CD4-positive, CD25-positive, alpha-beta regulatory T cell (primary cell): ENCODE measurements at regions not wholly inside any gene's neighbourhood (a gene's known extent, or its start where the extent isn't known, plus 50 kb on each side); places are given as distances from the start of the nearest gene placed in this dataset.
"Not testable (repeated sequence)": the region's sequence is repeated elsewhere in the genome, so short reads cannot be mapped to it uniquely, and the experiment has no call there.

Source experiments
- ATAC-seq, 2 donors: fragments of 150-1000 bp; cut with Tn5 transposase; one replicate each; pipeline ENCODE4 v1.10.0; 2021; ENCODE audit warnings: low read depth in 2 of 2, moderate number of reproducible peaks in 2 of 2, moderate library complexity in 1 of 2
- DNase-seq, 3 donors: peaks; one replicate each; pipeline versions ENCODE4 v3.0.0 to v3.0.0-alpha.2; 2012 to 2022; ENCODE audit warnings: mixed read lengths in 1 of 3
- H3K27ac ChIP-seq: one replicate; pipeline ENCODE4 v1.7.0; 2013; ENCODE audit warnings: mild to moderate bottlenecking, low read length; ENCODE audit not compliant: insufficient read depth, poor library complexity, severe bottlenecking
- H3K27me3 ChIP-seq: one replicate; pipeline ENCODE4 v1.7.0; 2013; ENCODE audit warnings: low read length; ENCODE audit not compliant: control insufficient read depth, insufficient read depth
- H3K36me3 ChIP-seq: one replicate; pipeline ENCODE4 v1.7.0; 2013; ENCODE audit warnings: mild to moderate bottlenecking, low read length, moderate library complexity; ENCODE audit not compliant: control insufficient read depth, insufficient read depth
- H3K4me1 ChIP-seq: 2 replicates; pipeline ENCODE4 v1.7.0; 2013; ENCODE audit warnings: mild to moderate bottlenecking, low read length; ENCODE audit not compliant: insufficient read depth, control insufficient read depth, poor library complexity, severe bottlenecking
- H3K4me3 ChIP-seq: one replicate; pipeline ENCODE4 v1.7.0; 2013; ENCODE audit warnings: low read depth, mild to moderate bottlenecking, low read length, moderate library complexity
- H3K9me3 ChIP-seq, 2 experiments: 1 replicate in 1 of 2; 2 replicates in 1 of 2; pipeline ENCODE4 v1.7.0; 2013; ENCODE audit warnings: low read length in 2 of 2, mild to moderate bottlenecking in 1 of 2, moderate library complexity in 1 of 2; ENCODE audit not compliant: control insufficient read depth in 2 of 2
- H3K27ac Mint-ChIP-seq, 3 donors: one replicate each; pipeline ENCODE4 v1.8.0; 2020 to 2022; ENCODE audit warnings: mild to moderate bottlenecking in 3 of 3, mixed read lengths in 3 of 3, moderate library complexity in 2 of 3
- H3K27me3 Mint-ChIP-seq: one replicate; pipeline ENCODE4 v1.8.0; 2022; ENCODE audit warnings: mild to moderate bottlenecking, mixed read lengths
- H3K36me3 Mint-ChIP-seq: one replicate; pipeline ENCODE4 v1.8.0; 2020; ENCODE audit warnings: mixed read lengths
- H3K4me1 Mint-ChIP-seq, 4 donors: one replicate each; pipeline ENCODE4 v1.8.0; 2020 to 2022; ENCODE audit warnings: mixed read lengths in 4 of 4, mild to moderate bottlenecking in 1 of 4
- H3K4me3 Mint-ChIP-seq, 4 donors: one replicate each; pipeline ENCODE4 v1.8.0; 2020 to 2022; ENCODE audit warnings: mild to moderate bottlenecking in 4 of 4, mixed read lengths in 4 of 4, moderate library complexity in 3 of 4
- H3K9me3 Mint-ChIP-seq, 7 donors: one replicate each; pipeline ENCODE4 v1.8.0; 2020 to 2022; ENCODE audit warnings: mixed read lengths in 7 of 7, mild to moderate bottlenecking in 3 of 7, moderate library complexity in 2 of 7

DNA sequence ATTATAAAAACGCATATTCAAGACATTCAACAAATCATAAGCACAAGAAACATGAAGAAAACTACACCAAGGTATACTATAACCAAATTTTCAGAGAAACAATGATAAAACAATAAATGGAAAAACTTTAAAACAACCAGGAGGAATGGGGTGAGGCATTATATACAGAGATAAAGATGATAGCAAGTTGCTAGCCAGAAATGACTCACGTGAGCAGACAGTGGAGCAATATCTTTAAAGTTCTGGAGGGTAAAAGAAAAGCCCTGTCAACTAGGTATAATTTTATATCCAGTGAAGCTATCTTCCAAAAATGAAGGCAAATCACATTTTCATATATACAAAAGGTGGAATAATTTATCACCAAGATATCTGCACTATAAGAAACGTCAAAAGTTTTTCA, 97.8 kb upstream of the PCED1B start:
- no peak overlapping the region for H3K4me3 Mint-ChIP-seq
- peaks cover 16% of the 10 kb centered on the region for H3K27me3 Mint-ChIP-seq
- H3K4me1 ChIP-seq, result no peaks in the 10 kb centered on the region

DNA sequence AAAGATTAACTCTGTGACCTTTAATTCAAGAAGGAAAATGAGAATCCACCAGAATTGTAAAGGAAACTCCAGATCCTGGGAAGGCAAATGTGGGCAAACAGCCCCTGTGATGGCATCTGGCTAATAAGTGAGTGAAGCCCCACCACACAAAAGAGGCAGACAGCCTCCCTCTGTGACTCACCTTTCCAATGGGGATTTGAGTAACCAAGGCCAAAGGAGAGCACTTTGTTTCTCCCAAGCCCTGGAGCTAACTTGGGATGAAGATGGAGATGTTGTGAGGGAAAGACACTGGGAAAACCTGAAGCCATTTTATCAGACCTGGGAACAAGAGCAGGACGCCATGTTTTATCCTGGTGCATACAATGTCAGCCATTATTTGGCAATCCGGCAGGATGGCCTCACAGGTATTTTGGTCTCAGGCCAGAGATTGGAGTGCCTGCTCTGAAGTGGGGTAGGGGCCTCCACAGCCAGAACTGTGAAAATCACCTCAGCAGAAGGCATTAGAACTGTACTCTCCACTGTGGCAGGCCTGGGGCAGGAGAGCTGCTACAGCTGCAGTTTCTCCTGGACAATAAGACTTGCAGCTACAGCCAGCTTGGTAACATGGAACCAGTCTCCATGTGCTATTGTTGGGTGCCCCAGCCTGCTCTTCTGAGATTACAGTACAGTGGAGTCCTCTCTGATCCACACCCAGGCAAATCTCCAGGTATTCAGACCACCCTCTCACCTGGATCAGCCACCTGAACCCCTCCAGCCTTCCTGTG, 96.6 kb upstream of the PCED1B start:
- Histone ChIP-seq H3K4me3 (no peak overlapping the region), H3K9me3 (peaks cover 0 to 1% of the 10 kb centered on the region in 2 experiments), H3K27ac (no peak overlapping the region), H3K27me3 (peaks cover 8% of the 10 kb centered on the region), H3K4me1 (no peaks in the 10 kb centered on the region), H3K36me3 (no peaks in the 10 kb centered on the region)
- peaks cover 0 to 9% (median 0%) of the 10 kb centered on the region in 4 donors for H3K4me1 Mint-ChIP-seq
- H3K36me3 Mint-ChIP-seq, result peaks cover 1% of the 10 kb centered on the region
- peaks cover 0 to 9% (median 0%) of the 10 kb centered on the region in 7 donors for H3K9me3 Mint-ChIP-seq
- no peak for ATAC-seq
- peaks cover 10% of the 10 kb centered on the region for H3K27me3 Mint-ChIP-seq
- no peak overlapping the region for H3K4me3 Mint-ChIP-seq
- no peak for DNase-seq
- no peak overlapping the region for H3K27ac Mint-ChIP-seq

More for the DNA sequence above, 97.8 kb upstream of the PCED1B start:
- DNase-seq, result no peak
- Histone ChIP-seq H3K36me3 (no peaks in the 10 kb centered on the region), H3K27ac (no peak overlapping the region), H3K9me3 (no peaks in the 10 kb centered on the region), H3K27me3 (peaks cover 8% of the 10 kb centered on the region), H3K4me3 (no peak overlapping the region)
- ATAC-seq, result no peak
- H3K4me1 Mint-ChIP-seq, result peaks cover 0 to 9% (median 0%) of the 10 kb centered on the region in 4 donors
- peaks cover 0 to 8% (median 0%) of the 10 kb centered on the region in 7 donors for H3K9me3 Mint-ChIP-seq
- H3K36me3 Mint-ChIP-seq, result no peaks in the 10 kb centered on the region
- no peak overlapping the region for H3K27ac Mint-ChIP-seq

DNA sequence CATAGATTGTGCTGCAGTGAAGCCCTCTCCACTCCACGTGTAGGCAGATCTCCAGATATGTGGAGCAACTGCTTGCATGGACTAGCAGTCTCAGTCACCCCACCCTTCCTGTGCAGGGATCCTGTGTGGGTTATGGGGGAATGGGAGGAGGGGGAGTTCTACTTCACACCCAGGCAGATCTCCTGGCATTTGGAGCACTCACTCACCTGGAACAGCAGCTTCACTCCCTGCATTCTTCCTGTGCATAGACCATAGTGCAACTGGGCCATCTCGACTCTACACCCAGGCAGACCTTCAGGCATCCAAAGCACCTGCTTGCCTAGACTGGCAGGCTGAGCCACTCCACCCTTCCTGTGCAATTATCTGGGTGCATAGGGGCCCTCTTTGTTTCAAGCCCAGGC, 96.0 kb upstream of the PCED1B start:
- H3K4me1 Mint-ChIP-seq, result peaks cover 0 to 9% (median 0%) of the 10 kb centered on the region in 4 donors
- ATAC-seq, result peak in 1 of 2 donors; percentile 34
- H3K27me3 Mint-ChIP-seq, result peaks cover 10% of the 10 kb centered on the region
- Histone ChIP-seq H3K27me3 (peaks cover 8% of the 10 kb centered on the region), H3K4me3 (no peak overlapping the region), H3K9me3 (peaks cover 0 to 2% of the 10 kb centered on the region in 2 experiments), H3K36me3 (no peaks in the 10 kb centered on the region), H3K4me1 (no peaks in the 10 kb centered on the region), H3K27ac (no peak overlapping the region)
- H3K36me3 Mint-ChIP-seq, result peaks cover 3% of the 10 kb centered on the region
- peaks cover 0 to 10% (median 0%) of the 10 kb centered on the region in 7 donors for H3K9me3 Mint-ChIP-seq
- DNase-seq, result peak in 1 of 3 donors; percentile 47
- H3K27ac Mint-ChIP-seq, result peak overlapping the region in 1 of 3 donors; percentile 4
- H3K4me3 Mint-ChIP-seq, result no peak overlapping the region

- Mint-ChIP-seq H3K27ac (peak overlapping the region in 1 of 3 donors; percentile 14), H3K27me3 (peaks cover 10% of the 10 kb centered on the region), H3K36me3 (peaks cover 3% of the 10 kb centered on the region), H3K4me1 (peaks cover 0 to 9% (median 0%) of the 10 kb centered on the region in 4 donors), H3K9me3 (peaks cover 0 to 8% (median 3%) of the 10 kb centered on the region in 7 donors), H3K4me3 (no peak overlapping the region)
- H3K27me3 ChIP-seq, result peaks cover 8% of the 10 kb centered on the region
- no peaks in the 10 kb centered on the region for H3K4me1 ChIP-seq
- peak; percentile 52 to 75 for ATAC-seq
- H3K4me3 ChIP-seq, result no peak overlapping the region
- DNase-seq, result peak in 2 of 3 donors; percentile 29 to 61
- no peak overlapping the region for H3K27ac ChIP-seq
- H3K9me3 ChIP-seq, result peaks cover 0 to 2% of the 10 kb centered on the region in 2 experiments
- H3K36me3 ChIP-seq, result no peaks in the 10 kb centered on the region
Measured at GRCh38 chr12:46983959-46984841, 95.2 kb upstream of the PCED1B start.

DNA sequence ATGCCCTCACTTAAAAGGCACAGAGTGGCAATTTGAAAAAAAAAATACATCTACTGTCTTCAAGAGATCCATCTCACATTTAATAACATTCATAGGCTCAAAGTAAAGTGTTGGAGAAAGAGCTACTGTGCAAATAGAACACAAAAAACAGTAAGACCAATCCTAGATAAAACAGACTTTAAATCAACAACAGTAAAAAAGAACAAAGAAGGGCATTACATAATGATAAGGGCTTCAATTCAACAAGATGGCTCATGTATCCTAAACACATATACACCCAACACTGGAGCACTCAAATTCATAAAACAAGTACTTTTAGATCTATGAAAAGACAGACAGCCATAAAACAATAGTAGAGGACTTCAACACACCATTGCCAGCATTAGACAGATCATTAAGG, 93.6 kb upstream of the PCED1B start:
- no peak overlapping the region for H3K4me3 Mint-ChIP-seq
- Histone ChIP-seq H3K27ac (no peak overlapping the region), H3K36me3 (no peaks in the 10 kb centered on the region), H3K9me3 (peaks cover 0 to 6% of the 10 kb centered on the region in 2 experiments), H3K4me3 (no peak overlapping the region), H3K27me3 (peaks cover 13% of the 10 kb centered on the region), H3K4me1 (no peaks in the 10 kb centered on the region)
- DNase-seq (no peak), ATAC-seq (no peak)
- H3K27me3 Mint-ChIP-seq, result peaks cover 19% of the 10 kb centered on the region
- peaks cover 3% of the 10 kb centered on the region for H3K36me3 Mint-ChIP-seq
- peaks cover 0 to 9% (median 0%) of the 10 kb centered on the region in 4 donors for H3K4me1 Mint-ChIP-seq
- H3K9me3 Mint-ChIP-seq, result peaks cover 0 to 22% (median 11%) of the 10 kb centered on the region in 7 donors
- H3K27ac Mint-ChIP-seq, result no peak overlapping the region

DNA sequence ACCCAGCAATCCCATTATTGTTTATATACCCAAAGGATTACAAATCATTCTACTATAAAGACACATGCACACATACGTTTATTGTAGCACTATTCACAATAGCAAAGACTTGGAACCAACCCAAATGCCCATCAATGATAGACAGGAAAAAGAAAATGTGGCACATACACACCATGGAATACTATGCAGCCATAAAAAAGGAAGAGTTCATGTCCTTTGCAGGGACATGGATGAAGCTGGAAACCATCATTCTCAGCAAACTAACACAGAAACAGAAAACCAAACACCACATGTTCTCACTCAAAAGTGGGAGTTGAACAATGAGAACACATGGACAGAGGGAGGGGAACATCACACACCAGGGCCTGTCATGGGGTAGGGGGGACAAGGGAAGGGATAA, 91.3 kb upstream of the PCED1B start:
- H3K4me1 Mint-ChIP-seq, ATAC-seq, H3K4me1 ChIP-seq, H3K36me3 Mint-ChIP-seq, H3K4me3 Mint-ChIP-seq, H3K36me3 ChIP-seq, H3K4me3 ChIP-seq, DNase-seq, H3K27ac ChIP-seq, H3K27ac Mint-ChIP-seq, H3K9me3 ChIP-seq: not testable (repeated sequence)
- Mint-ChIP-seq H3K27me3 (peaks cover 19% of the 10 kb centered on the region), H3K9me3 (peaks cover 1 to 28% (median 12%) of the 10 kb centered on the region in 7 donors)
- H3K27me3 ChIP-seq, result peaks cover 13% of the 10 kb centered on the region

DNA sequence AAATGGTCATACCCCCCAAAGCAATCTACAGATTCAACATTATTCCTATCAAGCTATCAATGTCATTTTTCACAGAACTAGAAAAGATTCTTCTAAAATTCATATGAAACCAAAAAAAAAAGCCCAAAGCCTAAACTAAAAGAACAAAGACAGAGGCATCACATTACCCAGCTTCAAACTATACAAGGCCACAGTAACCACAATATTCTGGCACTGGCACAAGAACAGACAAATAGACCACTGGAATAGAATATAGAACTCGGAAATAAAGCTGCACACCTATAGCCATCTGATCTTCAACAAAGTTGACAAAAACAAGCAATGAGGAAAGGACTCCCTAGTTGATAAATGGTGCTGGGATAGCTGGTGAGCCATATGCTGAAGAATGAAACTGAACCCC, 89.2 kb upstream of the PCED1B start:
- Histone ChIP-seq H3K9me3 (peaks cover 0 to 6% of the 10 kb centered on the region in 2 experiments), H3K4me3 (no peak overlapping the region), H3K27ac (no peak overlapping the region), H3K36me3 (no peaks in the 10 kb centered on the region), H3K27me3 (peaks cover 6% of the 10 kb centered on the region), H3K4me1 (no peaks in the 10 kb centered on the region)
- peaks cover 19% of the 10 kb centered on the region for H3K27me3 Mint-ChIP-seq
- H3K36me3 Mint-ChIP-seq, result peaks cover 3% of the 10 kb centered on the region
- no peak overlapping the region for H3K4me3 Mint-ChIP-seq
- peaks cover 1 to 31% (median 13%) of the 10 kb centered on the region in 7 donors for H3K9me3 Mint-ChIP-seq
- no peak for DNase-seq
- no peak for ATAC-seq
- no peaks in the 10 kb centered on the region for H3K4me1 Mint-ChIP-seq
- H3K27ac Mint-ChIP-seq, result no peak overlapping the region
